A549 (cell line): ENCODE measurements at regions not wholly inside any gene's neighbourhood (a gene's known extent, or its start where the extent isn't known, plus 50 kb on each side); places are given as distances from the start of the nearest gene placed in this dataset.

Experiments used
- ATAC-seq, 2 experiments: fragments of 200-7000 bp in 1 of 2; fragments of >200 bp in 1 of 2; cut with Nextera tagmentation in 1 of 2; cut with Tn5 transposase in 1 of 2; 3 replicates each; pipeline versions ENCODE4 v1.8.0 to v1.9.1; 2018 to 2020; ENCODE audit warnings: mild to moderate bottlenecking in 1 of 2, moderate library complexity in 1 of 2
- CTCF ChIA-PET: fragments of 300-600 bp; sonication (Branson Sonifier 250); formaldehyde crosslinking; extraction: SDS; loops from one replicate; lab custom pipeline; 2021; ENCODE audit warnings: antibody characterized with exemption, inconsistent platforms; lab: Yijun Ruan, JAX
- POLR2A ChIA-PET: fragments of 350-600 bp; formaldehyde crosslinking; extraction: SDS; loops from one replicate; lab custom pipeline; 2021; ENCODE audit warnings: antibody characterized with exemption, inconsistent platforms; lab: Yijun Ruan, JAX
- DNase-seq, 2 experiments: peaks; one replicate each; pipeline versions ENCODE4 v3.0.0 to v3.0.0-alpha.2; 2011 to 2016; ENCODE audit warnings: low read depth in 1 of 2, low spot score in 1 of 2
- FAIRE-seq: peaks from 2 replicates; lab custom pipeline; 2011; peaks lifted over from hg19 to GRCh38; lab: Jason Lieb, UNC
- H3K27ac ChIP-seq, 2 experiments: fragments of >200 bp; sonication (Bioruptor Twin); formaldehyde crosslinking; 3 replicates each; pipeline ENCODE4 v1.5.1; 2016 to 2017
- H3K4me1 ChIP-seq: fragments of >200 bp; sonication (Bioruptor Twin); formaldehyde crosslinking; 3 replicates; pipeline ENCODE4 v1.6.1; 2016
- H3K4me2 ChIP-seq: fragments of >200 bp; sonication (Bioruptor Twin); formaldehyde crosslinking; 3 replicates; pipeline ENCODE4 v1.6.1; 2016
- H3K4me3 ChIP-seq: fragments of >200 bp; sonication (Bioruptor Twin); formaldehyde crosslinking; 3 replicates; pipeline ENCODE4 v1.5.1; 2016
- H3K9me3 ChIP-seq: fragments of >200 bp; sonication (Bioruptor Twin); formaldehyde crosslinking; 3 replicates; pipeline ENCODE4 v1.6.1; 2016
- CBX8 ChIP-seq: fragments of 200-600 bp; sonication (generic); IDR thresholded peaks from 2 replicates; pipeline ENCODE4 v1.6.1; 2016
- CTCF ChIP-seq: fragments of >200 bp; sonication (Bioruptor Twin); formaldehyde crosslinking; IDR thresholded peaks from 3 replicates; pipeline ENCODE4 v1.5.1; 2016
- EHF ChIP-seq: fragments of 250-450 bp; sonication (Bioruptor Pico); IDR thresholded peaks from 2 replicates; pipeline ENCODE4 v1.5.0; 2020; ENCODE audit warnings: mild to moderate bottlenecking
- EHMT2 ChIP-seq: fragments of 200-600 bp; sonication (generic); IDR thresholded peaks from 2 replicates; pipeline ENCODE4 v1.6.1; 2016; ENCODE audit warnings: antibody characterized with exemption, low read depth, mild to moderate bottlenecking, moderate library complexity
- HEYL ChIP-seq: fragments of 250-450 bp; sonication (Bioruptor Pico); IDR thresholded peaks from 2 replicates; pipeline ENCODE4 v1.8.0; 2021; ENCODE audit warnings: mild to moderate bottlenecking, moderate library complexity
- HMGXB4 ChIP-seq: fragments of 250-450 bp; sonication (Bioruptor Pico); IDR thresholded peaks from 2 replicates; pipeline ENCODE4 v1.5.0; 2021; ENCODE audit warnings: mild to moderate bottlenecking, moderate library complexity, borderline replicate concordance
- HOXB5 ChIP-seq: fragments of 250-450 bp; sonication (Bioruptor Pico); IDR thresholded peaks from 2 replicates; pipeline ENCODE4 v1.5.0; 2020; ENCODE audit warnings: mild to moderate bottlenecking, moderate library complexity
- JUN ChIP-seq, 2 experiments: fragments of >200 bp; sonication (Bioruptor Twin); formaldehyde crosslinking; IDR thresholded peaks; 2 replicates in 1 of 2; 3 replicates in 1 of 2; pipeline ENCODE4 v1.6.1; 2016 to 2017
- MAX ChIP-seq: IDR thresholded peaks from 2 replicates; pipeline ENCODE4 v1.6.1; 2012
- RAD21 ChIP-seq, 2 experiments: fragments of >200 bp in 1 of 2; sonication (Bioruptor Twin) in 1 of 2; formaldehyde crosslinking in 1 of 2; IDR thresholded peaks in 1 of 2; conservative IDR thresholded peaks in 1 of 2; 2 replicates in 1 of 2; 3 replicates in 1 of 2; pipeline ENCODE4 v1.6.1; 2012 to 2018; ENCODE audit warnings: inconsistent platforms in 1 of 2
- REST ChIP-seq: fragments of 200-600 bp; sonication (generic); IDR thresholded peaks from 2 replicates; pipeline ENCODE4 v1.6.1; 2016; ENCODE audit warnings: antibody characterized with exemption, mild to moderate bottlenecking, moderate library complexity
- RNF2 ChIP-seq: fragments of 200-600 bp; sonication (generic); IDR thresholded peaks from 2 replicates; pipeline ENCODE4 v1.6.1; 2016; ENCODE audit warnings: low read depth, mild to moderate bottlenecking, antibody characterized with exemption, moderate library complexity, borderline replicate concordance
- ZFP36 ChIP-seq: fragments of 450-650 bp; IDR thresholded peaks from 2 replicates; pipeline ENCODE4 v1.6.1; 2014; ENCODE audit warnings: borderline replicate concordance; ENCODE audit not compliant: partially characterized antibody
- WGBS: methylation state at CpG from one replicate; pipeline ENCODE4 v1.1.6; 2017; ENCODE audit errors: missing lambda C conversion rate; 5-methylcytosine and 5-hydroxymethylcytosine counted together

GRCh38 chrY:8535704-8536103 is 801.6 kb upstream of the TSPY4 start:
- Histone ChIP-seq H3K9me3 (no peaks in the 10 kb centered on the region), H3K4me3 (no peak overlapping the region), H3K27ac (no peak overlapping the region), H3K4me1 (no peaks in the 10 kb centered on the region), H3K4me2 (no peak overlapping the region)
- ATAC-seq = no peak
- ChIA-PET POLR2A (no interaction called here), CTCF (no interaction called here)
- WGBS = 16% methylated on average over 6 of the region's 6 CpGs
- DNase-seq = no peak
- TF ChIP-seq JUN (IDR thresholded peaks at IDR 0.05) (no peak), EHMT2 (no peak), REST (no peak)
- FAIRE-seq = no peak

- DNase-seq (no peak), ATAC-seq (no peak), FAIRE-seq (no peak)
- ChIA-PET POLR2A (no interaction called here), CTCF (no interaction called here)
- Histone ChIP-seq H3K4me2 (no peak overlapping the region), H3K9me3 (no peaks in the 10 kb centered on the region), H3K4me3 (no peak overlapping the region), H3K27ac (no peak overlapping the region), H3K4me1 (no peaks in the 10 kb centered on the region)
- WGBS = 0% methylated on average over 1 of the region's 2 CpGs
- no peak for TF ChIP-seq CTCF
- no peak for TF ChIP-seq RNF2
- TF ChIP-seq HMGXB4 (CRISPR knock-in tag) = no peak
Observed at GRCh38 chrY:8536277-8536676, 801.0 kb upstream of the TSPY4 start.

- no peak for FAIRE-seq
- ChIA-PET POLR2A (no interaction called here), CTCF (no interaction called here)
- TF ChIP-seq CBX8 = no peak
- TF ChIP-seq EHF (CRISPR knock-in tag) = no peak
- H3K4me1 ChIP-seq = no peaks in the 10 kb centered on the region
- WGBS = 0% methylated on average over 4 of the region's 4 CpGs
- no peak overlapping the region for H3K4me3 ChIP-seq
- no peak for DNase-seq
- H3K27ac ChIP-seq = no peak overlapping the region
- ATAC-seq = no peak
- H3K9me3 ChIP-seq = no peaks in the 10 kb centered on the region
- H3K4me2 ChIP-seq = no peak overlapping the region
Observed at GRCh38 chrY:8541306-8541705, 796.0 kb upstream of the TSPY4 start.

- ChIA-PET POLR2A (no interaction called here), CTCF (no interaction called here)
- TF ChIP-seq HOXB5 (no peak), RAD21 (conservative IDR thresholded peaks at IDR 0.05 in 1 of 2, IDR thresholded peaks at IDR 0.05 in 1 of 2) (no peak), ZFP36 (no peak), MAX (no peak), HEYL (CRISPR knock-in tag) (no peak)
- WGBS = 0% methylated on average over 2 of the region's 2 CpGs
- Histone ChIP-seq H3K4me3 (no peak overlapping the region), H3K27ac (no peak overlapping the region), H3K4me1 (no peaks in the 10 kb centered on the region), H3K4me2 (no peak overlapping the region), H3K9me3 (no peaks in the 10 kb centered on the region)
- DNase-seq = no peak
- FAIRE-seq = no peak
- ATAC-seq = no peak
Observed at GRCh38 chrY:8544715-8545114, 792.5 kb upstream of the TSPY4 start.
